IgD-negative memory B cell (primary cell): ENCODE measurements at regions not wholly inside any gene's neighbourhood (a gene's known extent, or its start where the extent isn't known, plus 50 kb on each side); places are given as distances from the start of the nearest gene placed in this dataset.
"Not testable (repeated sequence)": the region's sequence is repeated elsewhere in the genome, so short reads cannot be mapped to it uniquely, and the experiment has no call there.

Experiments
- H3K27ac Mint-ChIP-seq, 3 donors: one replicate each; pipeline ENCODE4 v1.8.0; 2020 to 2022; ENCODE audit warnings: mild to moderate bottlenecking in 3 of 3, mixed read lengths in 3 of 3, moderate library complexity in 1 of 3
- H3K27me3 Mint-ChIP-seq: one replicate; pipeline ENCODE4 v1.8.0; 2021; ENCODE audit warnings: mixed read lengths
- H3K36me3 Mint-ChIP-seq: one replicate; pipeline ENCODE4 v1.8.0; 2020; ENCODE audit warnings: mild to moderate bottlenecking, mixed read lengths
- H3K4me1 Mint-ChIP-seq, 3 donors: one replicate each; pipeline ENCODE4 v1.8.0; 2020 to 2022; ENCODE audit warnings: mixed read lengths in 3 of 3, mild to moderate bottlenecking in 1 of 3
- H3K4me3 Mint-ChIP-seq, 4 donors: one replicate each; pipeline ENCODE4 v1.8.0; 2020 to 2022; ENCODE audit warnings: mild to moderate bottlenecking in 4 of 4, mixed read lengths in 4 of 4, moderate library complexity in 3 of 4
- H3K9me3 Mint-ChIP-seq, 3 donors: one replicate each; pipeline ENCODE4 v1.8.0; 2020 to 2021; ENCODE audit warnings: mixed read lengths in 3 of 3, mild to moderate bottlenecking in 1 of 3

DNA sequence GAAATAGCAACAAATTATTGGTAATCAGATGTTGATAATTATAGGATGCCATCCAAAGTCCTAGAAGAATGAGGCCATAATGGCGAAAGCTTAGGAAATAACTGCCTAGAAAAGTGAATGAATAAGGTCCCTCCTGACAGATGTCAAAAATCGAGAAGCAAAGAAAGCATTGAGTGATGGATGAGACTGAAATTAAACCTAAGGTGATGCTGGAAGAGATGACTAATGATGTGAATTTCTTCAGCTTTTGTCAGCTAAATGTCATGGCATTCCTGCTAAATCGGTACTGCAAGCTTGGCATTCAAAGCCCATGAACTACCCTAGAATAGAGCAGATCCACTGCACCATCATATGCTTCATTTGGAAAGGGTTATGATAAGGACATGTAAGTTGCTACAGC is 74.8 kb upstream of the RGPD4 start:
- no peaks in the 10 kb centered on the region for H3K4me1 Mint-ChIP-seq
- no peaks in the 10 kb centered on the region for H3K27me3 Mint-ChIP-seq
- no peak overlapping the region for H3K27ac Mint-ChIP-seq
- no peak overlapping the region for H3K4me3 Mint-ChIP-seq
- no peaks in the 10 kb centered on the region for H3K36me3 Mint-ChIP-seq
- H3K9me3 Mint-ChIP-seq, result peaks cover 0 to 3% (median 1%) of the 10 kb centered on the region in 3 donors

DNA sequence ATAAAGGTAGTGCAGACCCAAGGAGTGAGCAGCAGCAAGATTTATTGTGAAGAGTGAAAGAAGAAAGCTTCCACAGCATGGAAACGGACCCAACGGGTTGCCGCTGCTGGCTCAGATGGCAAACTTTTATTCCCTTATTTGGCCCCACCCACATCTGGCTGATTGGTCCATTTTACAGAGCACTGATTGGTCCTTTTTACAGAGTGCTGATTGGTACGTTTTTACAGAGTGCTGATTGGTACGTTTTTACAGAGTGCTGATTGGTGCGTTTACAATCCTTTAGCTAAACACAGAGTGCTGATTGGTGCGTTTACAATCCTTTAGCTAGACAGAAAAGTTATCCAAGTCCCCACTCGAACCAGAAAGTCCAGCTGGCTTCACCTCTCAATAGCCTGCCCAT is 72.9 kb upstream of the RGPD4 start:
- H3K36me3 Mint-ChIP-seq, H3K4me3 Mint-ChIP-seq, H3K9me3 Mint-ChIP-seq, H3K27ac Mint-ChIP-seq, H3K4me1 Mint-ChIP-seq, H3K27me3 Mint-ChIP-seq: not testable (repeated sequence)

DNA sequence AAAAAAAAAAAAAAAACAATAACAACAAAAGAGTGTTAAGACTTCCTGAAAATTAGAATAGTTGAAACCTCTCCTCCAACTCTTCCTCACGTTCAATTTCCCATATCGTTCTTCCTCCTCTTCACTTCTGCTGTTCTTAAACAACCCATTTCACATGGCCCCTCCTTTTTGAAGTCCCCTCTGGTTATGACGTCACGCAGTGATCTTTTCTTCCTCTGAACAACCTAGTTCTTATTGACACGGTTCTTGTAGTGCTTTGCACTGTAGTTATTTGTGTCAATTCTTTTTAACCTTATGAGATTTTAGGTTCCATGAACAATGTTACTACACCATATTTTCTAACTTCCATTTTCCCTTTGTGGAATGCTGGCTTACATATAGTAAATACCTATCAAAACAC is 69.5 kb upstream of the RGPD4 start:
- Mint-ChIP-seq H3K27ac (no peak overlapping the region), H3K36me3 (peaks cover 3% of the 10 kb centered on the region), H3K4me3 (peak overlapping the region in 1 of 4 donors; percentile 66), H3K9me3 (peaks cover 2 to 3% (median 3%) of the 10 kb centered on the region in 3 donors), H3K4me1 (no peaks in the 10 kb centered on the region), H3K27me3 (no peaks in the 10 kb centered on the region)

DNA sequence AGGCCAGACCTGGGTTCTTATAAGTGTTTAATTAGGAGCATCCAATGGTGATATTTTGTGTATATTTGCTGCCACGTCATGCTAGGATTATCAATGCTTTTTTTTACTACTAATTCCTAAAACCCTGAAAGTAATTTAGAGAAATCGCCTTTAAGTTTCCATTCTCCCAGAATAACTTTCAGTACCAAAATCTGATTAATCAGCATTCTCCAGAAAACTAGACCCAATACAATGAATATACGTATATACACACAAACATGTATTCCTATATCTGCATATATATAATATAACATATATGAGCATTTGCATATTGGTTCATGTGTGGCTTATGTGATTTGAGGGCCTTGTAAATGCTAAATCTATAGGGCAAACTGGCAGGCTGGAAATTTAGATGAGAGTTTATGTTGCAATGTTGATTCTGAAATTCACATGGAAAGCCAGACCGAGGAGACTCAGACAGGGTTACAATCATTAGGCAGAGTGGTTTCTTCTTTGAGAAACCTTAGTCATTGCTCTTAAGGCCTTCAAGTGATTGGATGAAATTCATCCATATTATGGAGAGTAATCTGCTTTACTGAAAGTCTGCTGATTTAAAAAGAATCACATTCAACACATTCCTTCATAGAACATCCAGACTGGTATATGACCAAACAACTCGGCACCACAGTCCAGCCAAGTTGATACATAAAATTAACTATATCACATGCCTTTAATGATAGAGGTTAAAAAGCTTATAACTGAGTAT is 65.9 kb upstream of the RGPD4 start:
- peaks cover 2 to 3% (median 3%) of the 10 kb centered on the region in 3 donors for H3K9me3 Mint-ChIP-seq
- H3K36me3 Mint-ChIP-seq, result peaks cover 3% of the 10 kb centered on the region
- H3K27me3 Mint-ChIP-seq, result no peaks in the 10 kb centered on the region
- H3K27ac Mint-ChIP-seq, result no peak overlapping the region
- H3K4me1 Mint-ChIP-seq, result no peaks in the 10 kb centered on the region
- H3K4me3 Mint-ChIP-seq, result no peak overlapping the region

GRCh38 chr2:107772353-107772752 is 54.3 kb upstream of the RGPD4 start:
- no peaks in the 10 kb centered on the region for H3K27me3 Mint-ChIP-seq
- H3K4me1 Mint-ChIP-seq, result no peaks in the 10 kb centered on the region
- H3K27ac Mint-ChIP-seq, result no peak overlapping the region
- no peaks in the 10 kb centered on the region for H3K36me3 Mint-ChIP-seq
- H3K4me3 Mint-ChIP-seq, result no peak overlapping the region
- H3K9me3 Mint-ChIP-seq, result peaks cover 0 to 3% (median 0%) of the 10 kb centered on the region in 3 donors

GRCh38 chr2:107775211-107775610 is 51.5 kb upstream of the RGPD4 start:
- no peak overlapping the region for H3K27ac Mint-ChIP-seq
- peaks cover 0 to 3% (median 0%) of the 10 kb centered on the region in 3 donors for H3K9me3 Mint-ChIP-seq
- H3K4me1 Mint-ChIP-seq, result no peaks in the 10 kb centered on the region
- H3K4me3 Mint-ChIP-seq, result no peak overlapping the region
- no peaks in the 10 kb centered on the region for H3K36me3 Mint-ChIP-seq
- no peaks in the 10 kb centered on the region for H3K27me3 Mint-ChIP-seq

DNA sequence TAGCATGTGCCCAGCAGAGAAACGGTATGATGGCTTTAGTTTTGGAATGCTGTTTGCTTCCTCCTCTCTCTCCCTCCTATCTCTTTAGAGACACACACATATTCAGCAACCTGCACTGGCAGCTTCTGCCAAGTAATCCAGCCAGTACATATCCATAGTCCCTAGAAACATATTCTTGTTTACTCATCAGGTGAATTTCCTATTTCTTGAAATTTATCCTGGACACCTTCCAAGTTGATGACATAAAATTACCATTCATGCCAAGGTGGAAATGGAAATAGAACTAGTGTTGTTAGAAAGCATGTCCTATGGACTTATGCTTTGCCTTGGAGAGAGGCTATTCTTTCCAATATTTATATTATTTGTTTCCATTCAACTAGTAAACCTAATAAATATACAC is 50.9 kb upstream of the RGPD4 start:
- Mint-ChIP-seq H3K9me3 (peaks cover 0 to 3% (median 0%) of the 10 kb centered on the region in 3 donors), H3K4me1 (no peaks in the 10 kb centered on the region), H3K27me3 (no peaks in the 10 kb centered on the region), H3K27ac (no peak overlapping the region), H3K4me3 (no peak overlapping the region), H3K36me3 (no peaks in the 10 kb centered on the region)

GRCh38 chr2:107776362-107776761 is 50.3 kb upstream of the RGPD4 start:
- Mint-ChIP-seq H3K36me3 (no peaks in the 10 kb centered on the region), H3K9me3 (peaks cover 0 to 3% (median 0%) of the 10 kb centered on the region in 3 donors), H3K4me1 (no peaks in the 10 kb centered on the region), H3K27me3 (no peaks in the 10 kb centered on the region), H3K4me3 (no peak overlapping the region), H3K27ac (no peak overlapping the region)
